ENCODE measurements at regions not wholly inside any gene's neighbourhood (a gene's known extent, or its start where the extent isn't known, plus 50 kb on each side); places are given as distances from the start of the nearest gene placed in this dataset.
"Not testable (repeated sequence)": the region's sequence is repeated elsewhere in the genome, so short reads cannot be mapped to it uniquely, and the experiment has no call there.

- Histone ChIP-seq H3K9me3 (ENCODE audit: insufficient read depth, low read length) (no peaks in the 10 kb centered on the region), H3K9me2 (replicated peaks; ENCODE audit: insufficient read depth, low read length) (no peaks in the 10 kb centered on the region), H3F3A (ENCODE audit: insufficient read depth) (no peaks in the 10 kb centered on the region), H3K27ac (ENCODE audit: low read depth, low read length) (no peak overlapping the region), H3K79me2 (ENCODE audit: insufficient read depth, low read length) (no peaks in the 10 kb centered on the region), H3K36me3 (ENCODE audit: low read length) (no peaks in the 10 kb centered on the region), H2AFZ (ENCODE audit: low read depth, low read length, severe bottlenecking) (no peak overlapping the region), H3K27me3 (ENCODE audit: low read length) (no peaks in the 10 kb centered on the region), H3K9ac (ENCODE audit: low read length) (no peak overlapping the region), H3K4me2 (ENCODE audit: low read depth, low read length, poor library complexity, severe bottlenecking) (no peak overlapping the region), H4K20me1 (ENCODE audit: low read depth, low read length) (no peaks in the 10 kb centered on the region), H3K4me3 (ENCODE audit: insufficient read depth, low read length, poor library complexity, severe bottlenecking) (no peak overlapping the region)
- TF ChIP-seq EZH2phosphoT487 (conservative IDR thresholded peaks at IDR 0.05; ENCODE audit: low read length), result no peak
- TF ChIP-seq CTCF (IDR thresholded peaks at IDR 0.05; ENCODE audit: insufficient read depth, low read length, poor library complexity, severe bottlenecking), result no peak
Observed at GRCh38 chr17:71511266-71511995, 609.4 kb upstream of the SOX9 start.

- H3K9me2 ChIP-seq (replicated peaks; ENCODE audit: insufficient read depth, low read length), result not testable (repeated sequence)
Observed at GRCh38 chr17:71513725-71514124, 607.1 kb upstream of the SOX9 start.

GRCh38 chr17:71516149-71516548, 604.7 kb upstream of the SOX9 start:
- Histone ChIP-seq H3K27ac (ENCODE audit: low read depth, low read length) (no peak overlapping the region), H3K27me3 (ENCODE audit: low read length) (no peaks in the 10 kb centered on the region), H3K36me3 (ENCODE audit: low read length) (no peaks in the 10 kb centered on the region), H3K9ac (ENCODE audit: low read length) (no peak overlapping the region), H3K9me3 (ENCODE audit: insufficient read depth, low read length) (no peaks in the 10 kb centered on the region), H3K4me2 (ENCODE audit: low read depth, low read length, poor library complexity, severe bottlenecking) (no peak overlapping the region), H2AFZ (ENCODE audit: low read depth, low read length, severe bottlenecking) (no peak overlapping the region), H3K9me2 (replicated peaks; ENCODE audit: insufficient read depth, low read length) (no peaks in the 10 kb centered on the region), H3K79me2 (ENCODE audit: insufficient read depth, low read length) (no peaks in the 10 kb centered on the region), H4K20me1 (ENCODE audit: low read depth, low read length) (no peaks in the 10 kb centered on the region), H3F3A (ENCODE audit: insufficient read depth) (no peaks in the 10 kb centered on the region), H3K4me3 (ENCODE audit: insufficient read depth, low read length, poor library complexity, severe bottlenecking) (no peak overlapping the region)
- TF ChIP-seq EZH2phosphoT487 (conservative IDR thresholded peaks at IDR 0.05; ENCODE audit: low read length) (no peak), CTCF (IDR thresholded peaks at IDR 0.05; ENCODE audit: insufficient read depth, low read length, poor library complexity, severe bottlenecking) (no peak)

More at GRCh38 chr17:71513725-71514124, 607.1 kb upstream of the SOX9 start:
- not testable (repeated sequence) for H3K4me2 ChIP-seq (ENCODE audit: low read depth, low read length, poor library complexity, severe bottlenecking); H3F3A ChIP-seq (ENCODE audit: insufficient read depth); H2AFZ ChIP-seq (ENCODE audit: low read depth, low read length, severe bottlenecking); H3K4me3 ChIP-seq (ENCODE audit: insufficient read depth, low read length, poor library complexity, severe bottlenecking); H3K9ac ChIP-seq (ENCODE audit: low read length); H3K27me3 ChIP-seq (ENCODE audit: low read length); H3K36me3 ChIP-seq (ENCODE audit: low read length); H3K27ac ChIP-seq (ENCODE audit: low read depth, low read length); H3K9me3 ChIP-seq (ENCODE audit: insufficient read depth, low read length); H3K79me2 ChIP-seq (ENCODE audit: insufficient read depth, low read length); H4K20me1 ChIP-seq (ENCODE audit: low read depth, low read length)

GRCh38 chr17:71519285-71519684, 601.5 kb upstream of the SOX9 start:
- Histone ChIP-seq H3K4me2 (ENCODE audit: low read depth, low read length, poor library complexity, severe bottlenecking) (no peak overlapping the region), H3K27me3 (ENCODE audit: low read length) (no peaks in the 10 kb centered on the region), H3K27ac (ENCODE audit: low read depth, low read length) (no peak overlapping the region), H3F3A (ENCODE audit: insufficient read depth) (no peaks in the 10 kb centered on the region), H3K9me3 (ENCODE audit: insufficient read depth, low read length) (no peaks in the 10 kb centered on the region), H3K79me2 (ENCODE audit: insufficient read depth, low read length) (no peaks in the 10 kb centered on the region), H3K9ac (ENCODE audit: low read length) (no peak overlapping the region), H2AFZ (ENCODE audit: low read depth, low read length, severe bottlenecking) (no peak overlapping the region), H3K9me2 (replicated peaks; ENCODE audit: insufficient read depth, low read length) (no peaks in the 10 kb centered on the region), H3K36me3 (ENCODE audit: low read length) (no peaks in the 10 kb centered on the region), H3K4me3 (ENCODE audit: insufficient read depth, low read length, poor library complexity, severe bottlenecking) (no peak overlapping the region), H4K20me1 (ENCODE audit: low read depth, low read length) (no peaks in the 10 kb centered on the region)
- TF ChIP-seq CTCF (IDR thresholded peaks at IDR 0.05; ENCODE audit: insufficient read depth, low read length, poor library complexity, severe bottlenecking) (no peak), EZH2phosphoT487 (conservative IDR thresholded peaks at IDR 0.05; ENCODE audit: low read length) (no peak)
